ENCODE measurements at regions not wholly inside any gene's neighbourhood (a gene's known extent, or its start where the extent isn't known, plus 50 kb on each side); places are given as distances from the start of the nearest gene placed in this dataset.
A peak's percentile ranks its signal among the peaks of the same experiment; 100 is the strongest.
"Not testable (repeated sequence)": the region's sequence is repeated elsewhere in the genome, so short reads cannot be mapped to it uniquely, and the experiment has no call there.

GRCh38 chr9:117644133-117644931 is 59.9 kb upstream of the TLR4 start:
- ATAC-seq (peak; percentile 75 to 89; a peak in 5 of 6 replicates), DNase-seq (ENCODE audit: low read depth in 1 of 2, low spot score in 1 of 2) (peak; percentile 18 to 68), FAIRE-seq (peak; percentile 49)
- H3K9me3 ChIP-seq, result no peaks in the 10 kb centered on the region
- TF ChIP-seq BCL3 (IDR thresholded peaks at IDR 0.05) (no peak), RAD21 (conservative IDR thresholded peaks at IDR 0.05 in 1 of 2, IDR thresholded peaks at IDR 0.05 in 1 of 2) (peak; percentile 94 to 96), SMC3 (IDR thresholded peaks at IDR 0.05) (peak; percentile 83)
- TF ChIP-seq, protein P1, sequence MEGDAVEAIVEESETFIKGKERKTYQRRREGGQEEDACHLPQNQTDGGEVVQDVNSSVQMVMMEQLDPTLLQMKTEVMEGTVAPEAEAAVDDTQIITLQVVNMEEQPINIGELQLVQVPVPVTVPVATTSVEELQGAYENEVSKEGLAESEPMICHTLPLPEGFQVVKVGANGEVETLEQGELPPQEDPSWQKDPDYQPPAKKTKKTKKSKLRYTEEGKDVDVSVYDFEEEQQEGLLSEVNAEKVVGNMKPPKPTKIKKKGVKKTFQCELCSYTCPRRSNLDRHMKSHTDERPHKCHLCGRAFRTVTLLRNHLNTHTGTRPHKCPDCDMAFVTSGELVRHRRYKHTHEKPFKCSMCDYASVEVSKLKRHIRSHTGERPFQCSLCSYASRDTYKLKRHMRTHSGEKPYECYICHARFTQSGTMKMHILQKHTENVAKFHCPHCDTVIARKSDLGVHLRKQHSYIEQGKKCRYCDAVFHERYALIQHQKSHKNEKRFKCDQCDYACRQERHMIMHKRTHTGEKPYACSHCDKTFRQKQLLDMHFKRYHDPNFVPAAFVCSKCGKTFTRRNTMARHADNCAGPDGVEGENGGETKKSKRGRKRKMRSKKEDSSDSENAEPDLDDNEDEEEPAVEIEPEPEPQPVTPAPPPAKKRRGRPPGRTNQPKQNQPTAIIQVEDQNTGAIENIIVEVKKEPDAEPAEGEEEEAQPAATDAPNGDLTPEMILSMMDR (IDR thresholded peaks at IDR 0.05), result peak; percentile 91
- H3K4me3 ChIP-seq, result no peak overlapping the region
- ChIA-PET POLR2A (no interaction called here), CTCF (interaction anchor here (0.7 to 1.9 kb wide), 9 partner anchors 9 to 1912 kb away, joined by 3 to 10 read pairs (median 4); no protein-coding TSS in a partner anchor)
- H3K4me1 ChIP-seq, result no peaks in the 10 kb centered on the region
- WGBS (ENCODE audit: missing lambda C conversion rate), result 2% methylated on average over 11 of the region's 11 CpGs
- H3K27ac ChIP-seq, result no peak overlapping the region
- peak overlapping the region; percentile 64 for H3K4me2 ChIP-seq

- whole genome bisulfite sequencing (ENCODE audit: missing lambda C conversion rate), result 35% methylated on average over 6 of the region's 6 CpGs
- no peak overlapping the region for H3K4me2 ChIP-seq
- no peak for TF ChIP-seq JUNB (IDR thresholded peaks at IDR 0.05)
- TF ChIP-seq TP53 (CRISPR knock-in tag; IDR thresholded peaks at IDR 0.05), result no peak
- no peak for TF ChIP-seq EP300 (IDR thresholded peaks at IDR 0.05)
- no peak for TF ChIP-seq REST (IDR thresholded peaks at IDR 0.05)
- TF ChIP-seq FOSL2 (IDR thresholded peaks at IDR 0.05), result no peak
- TF ChIP-seq FOSL2 (CRISPR knock-in tag; IDR thresholded peaks at IDR 0.05), result no peak
- no peak for TF ChIP-seq MAFK (IDR thresholded peaks at IDR 0.05; ENCODE audit: partially characterized antibody)
- no peak for TF ChIP-seq HOXA7 (CRISPR knock-in tag; IDR thresholded peaks at IDR 0.05)
- TF ChIP-seq HES2 (IDR thresholded peaks at IDR 0.05), result no peak
- TF ChIP-seq, protein P2, sequence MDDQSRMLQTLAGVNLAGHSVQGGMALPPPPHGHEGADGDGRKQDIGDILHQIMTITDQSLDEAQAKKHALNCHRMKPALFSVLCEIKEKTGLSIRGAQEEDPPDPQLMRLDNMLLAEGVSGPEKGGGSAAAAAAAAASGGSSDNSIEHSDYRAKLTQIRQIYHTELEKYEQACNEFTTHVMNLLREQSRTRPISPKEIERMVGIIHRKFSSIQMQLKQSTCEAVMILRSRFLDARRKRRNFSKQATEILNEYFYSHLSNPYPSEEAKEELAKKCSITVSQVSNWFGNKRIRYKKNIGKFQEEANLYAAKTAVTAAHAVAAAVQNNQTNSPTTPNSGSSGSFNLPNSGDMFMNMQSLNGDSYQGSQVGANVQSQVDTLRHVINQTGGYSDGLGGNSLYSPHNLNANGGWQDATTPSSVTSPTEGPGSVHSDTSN (IDR thresholded peaks at IDR 0.05), result no peak
- no peak for TF ChIP-seq NFE2L2 (conservative IDR thresholded peaks at IDR 0.05; ENCODE audit: low read length)
- TF ChIP-seq ZNF302 (CRISPR knock-in tag; IDR thresholded peaks at IDR 0.05), result no peak
- no peak for TF ChIP-seq BCL3 (IDR thresholded peaks at IDR 0.05)
- H3K9me3 ChIP-seq, result no peaks in the 10 kb centered on the region
- ChIA-PET CTCF (no interaction called here), POLR2A (no interaction called here)
- H3K27ac ChIP-seq, result no peak overlapping the region
- H3K4me3 ChIP-seq, result no peak overlapping the region
- ATAC-seq, result no peak
- DNase-seq (ENCODE audit: low read depth in 1 of 2, low spot score in 1 of 2), result no peak
- no peaks in the 10 kb centered on the region for H3K4me1 ChIP-seq
- FAIRE-seq, result no peak
These were observed 60.9 kb upstream of the TLR4 start for GRCh38 chr9:117643288-117643654.

DNA sequence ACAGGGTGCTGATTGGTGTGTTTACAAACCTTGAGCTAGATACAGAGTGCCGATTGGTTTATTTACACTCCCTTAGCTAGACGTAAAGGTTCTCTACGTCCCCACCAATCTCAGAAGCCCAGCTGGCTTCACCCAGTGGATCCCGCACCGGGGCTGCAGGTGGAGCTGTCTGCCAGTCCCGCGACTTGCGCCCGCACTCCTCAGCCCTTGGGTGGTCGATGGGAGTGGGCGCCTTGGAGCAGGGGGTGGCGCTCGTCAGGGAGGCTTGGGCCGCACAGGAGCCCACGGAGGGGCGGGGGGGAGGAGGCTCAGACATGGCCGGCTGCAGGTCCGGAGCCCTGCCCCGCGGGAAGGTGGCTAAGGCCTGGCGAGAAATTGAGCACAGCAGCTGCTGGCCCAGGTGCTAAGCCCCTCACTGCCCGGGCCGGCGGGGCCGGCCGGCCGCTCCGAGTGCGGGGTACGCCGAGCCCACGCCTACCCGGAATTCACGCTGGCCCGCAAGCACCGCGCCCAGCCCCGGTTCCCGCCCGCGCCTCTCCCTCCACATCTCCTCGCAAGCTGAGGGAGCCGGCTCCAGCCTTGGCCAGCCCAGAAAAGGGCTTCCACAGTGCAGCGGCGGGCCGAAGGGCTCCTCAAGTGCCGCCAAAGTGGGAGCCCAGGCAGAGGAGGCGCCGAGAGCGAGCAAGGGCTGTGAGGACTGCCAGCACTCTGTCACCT is 61.5 kb upstream of the TLR4 start:
- H3K27ac ChIP-seq; FAIRE-seq; DNase-seq (ENCODE audit: low read depth in 1 of 2, low spot score in 1 of 2); H3K9me3 ChIP-seq; POLR2A ChIA-PET; H3K4me3 ChIP-seq; ATAC-seq; H3K4me2 ChIP-seq; H3K4me1 ChIP-seq: not testable (repeated sequence)
- CTCF ChIA-PET, result interaction anchor here (0.6 kb wide), 1 partner anchor 93 kb away, joined by 3 read pairs; no protein-coding TSS in a partner anchor
- WGBS (ENCODE audit: missing lambda C conversion rate), result 45% methylated on average over 15 of the region's 50 CpGs
